Adrenal gland (tissue), 9 donors: ENCODE measurements at regions not wholly inside any gene's neighbourhood (a gene's known extent, or its start where the extent isn't known, plus 50 kb on each side); places are given as distances from the start of the nearest gene placed in this dataset.

ENCODE experiments used
- DNase-seq, 7 donors: peaks; one replicate each; pipeline ENCODE4 v3.0.0-alpha.2; 2019 to 2020
- H3K27ac ChIP-seq, 5 donors: fragments of 200-600 bp; sonication (generic) in 4 of 5; 1 replicate in 3 of 5; 2 replicates in 2 of 5; pipeline versions ENCODE4 v1.5.1 to v1.8.0; 2016 to 2020; ENCODE audit warnings: mild to moderate bottlenecking in 1 of 5
- H3K27me3 ChIP-seq: fragments of 200-600 bp; 2 replicates; pipeline ENCODE4 v1.8.0; 2021
- H3K36me3 ChIP-seq, 2 donors: fragments of 200-600 bp; replicated peaks in 1 of 2; 1 replicate in 1 of 2; 2 replicates in 1 of 2; pipeline versions ENCODE4 v1.5.1 to v1.8.0; 2018 to 2022
- H3K4me1 ChIP-seq, 2 donors: fragments of 200-600 bp; replicated peaks in 1 of 2; 1 replicate in 1 of 2; 2 replicates in 1 of 2; pipeline versions ENCODE4 v1.5.1 to v1.8.0; 2018 to 2021
- H3K4me3 ChIP-seq, 4 donors: fragments of 200-600 bp; sonication (generic) in 3 of 4; one replicate each; pipeline ENCODE4 v1.5.1; 2016 to 2018
- H3K9me3 ChIP-seq, 3 donors: fragments of 200-600 bp; sonication (generic) in 1 of 3; replicated peaks in 1 of 3; 1 replicate in 2 of 3; 2 replicates in 1 of 3; pipeline versions ENCODE4 v1.5.1 to v1.8.0; 2016 to 2021
- CTCF ChIP-seq, 6 experiments: fragments of 450-650 bp in 4 of 6; fragments of 200-600 bp in 2 of 6; sonication (generic) in 1 of 6; IDR thresholded peaks; 1 replicate in 5 of 6; 2 replicates in 1 of 6; pipeline versions ENCODE4 v1.5.1 to v1.8.0; 2016 to 2021; ENCODE audit warnings: antibody characterized with exemption in 6 of 6, mild to moderate bottlenecking in 2 of 6, moderate library complexity in 1 of 6
- POLR2A ChIP-seq, 2 donors: fragments of 450-650 bp; IDR thresholded peaks; one replicate each; pipeline ENCODE4 v1.6.1; 2017; ENCODE audit warnings: antibody characterized with exemption in 2 of 2, mild to moderate bottlenecking in 2 of 2, moderate library complexity in 1 of 2
- WGBS, 4 donors: extraction: QIAGEN DNeasy Blood & Tissue Kit in 2 of 4; methylation state at CpG; one replicate each; pipeline versions ENCODE4 v1.1.5 to v1.1.7; 2013 to 2017; 5-methylcytosine and 5-hydroxymethylcytosine counted together
- intact Hi-C, 2 donors: fragments of 100-400 bp; cut with DNase I; formaldehyde crosslinking; loops; one replicate each; pipeline versions ENCODE4 v1.14.1 to v1.15.0; 2022 to 2023
- donor health status: healthy with polysubstance abuse.
- donor health status: Bipolar disorder and iron deficiency.
- donor health status: DM: yes; HTN: yes; CAD: no.
- donor health status: DM: no; HTN: no; CAD: no.
- donor health status: DM: no; HTN: no; CAD: no.

DNA sequence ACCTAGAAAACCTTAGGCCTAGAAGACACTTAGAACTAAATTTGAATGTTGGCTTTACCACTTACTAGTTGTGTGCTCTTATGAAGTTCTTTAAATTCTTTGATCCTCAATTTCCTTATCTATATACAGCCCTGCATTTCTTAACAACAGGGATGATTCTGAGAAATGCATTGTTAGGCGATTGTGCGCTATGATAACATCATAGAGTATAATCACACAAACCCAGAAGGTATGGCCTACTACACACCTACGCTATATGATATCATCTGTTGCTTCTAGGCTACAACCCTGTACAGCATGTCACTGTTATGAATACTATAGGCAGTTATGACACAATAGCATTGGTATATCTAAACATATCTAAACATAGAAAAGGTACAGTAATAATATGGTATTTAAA lies 137.4 kb downstream of the CHD1L start:
- no peaks in the 10 kb centered on the region for H3K36me3 ChIP-seq
- no peak for DNase-seq
- H3K9me3 ChIP-seq, result no peaks in the 10 kb centered on the region
- H3K4me3 ChIP-seq, result no peak overlapping the region
- TF ChIP-seq CTCF (IDR thresholded peaks at IDR 0.05) (no peak), POLR2A (IDR thresholded peaks at IDR 0.05) (no peak)
- H3K27me3 ChIP-seq, result no peaks in the 10 kb centered on the region
- intact Hi-C loops, result no loop called here
- no peak overlapping the region for H3K27ac ChIP-seq
- no peaks in the 10 kb centered on the region for H3K4me1 ChIP-seq
- 86 to 100% (median 95%) methylated on average over 3 of the region's 3 CpGs for WGBS, 4 donors

DNA sequence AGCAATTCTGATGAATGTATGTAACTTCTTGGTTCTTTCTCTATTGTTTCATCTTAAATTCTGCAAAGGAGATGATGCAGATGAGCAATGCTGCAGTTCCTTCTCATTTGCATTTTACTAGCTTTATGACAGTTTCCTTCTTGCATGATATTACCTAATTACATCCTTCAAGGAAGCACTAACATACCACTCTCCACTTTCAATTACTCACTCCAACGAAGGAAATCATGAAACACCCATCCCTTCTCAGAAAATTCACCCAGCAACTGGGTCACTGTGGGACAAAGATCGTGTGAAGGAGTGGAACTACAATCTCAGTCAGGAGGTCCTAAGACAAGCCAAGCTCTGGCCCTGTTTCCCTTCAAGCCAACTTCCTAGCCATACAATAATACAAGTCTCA lies 142.3 kb downstream of the CHD1L start:
- Histone ChIP-seq H3K4me1 (no peaks in the 10 kb centered on the region), H3K27me3 (no peaks in the 10 kb centered on the region), H3K36me3 (no peaks in the 10 kb centered on the region), H3K9me3 (no peaks in the 10 kb centered on the region), H3K4me3 (no peak overlapping the region), H3K27ac (no peak overlapping the region)
- intact Hi-C loops, result loop anchor here in 1 of 2 donors (5.0 kb wide), 1 partner anchor 108 kb away; no protein-coding TSS in a partner anchor
- WGBS, 4 donors, result 36 to 44% (median 37%) methylated on average over 2 of the region's 2 CpGs
- no peak for TF ChIP-seq CTCF (IDR thresholded peaks at IDR 0.05)
- TF ChIP-seq POLR2A (IDR thresholded peaks at IDR 0.05), result no peak
- DNase-seq, result no peak

- H3K4me1 ChIP-seq, result no peaks in the 10 kb centered on the region
- H3K27ac ChIP-seq, result no peak overlapping the region
- no peaks in the 10 kb centered on the region for H3K36me3 ChIP-seq
- intact Hi-C loops, result loop anchor here in 1 of 2 donors (5.0 kb wide), 1 partner anchor 112 kb away; no protein-coding TSS in a partner anchor
- 40 to 62% (median 57%) methylated on average over 2 to 4 of the region's 4 CpGs for WGBS, 4 donors
- H3K4me3 ChIP-seq, result no peak overlapping the region
- no peak for TF ChIP-seq POLR2A (IDR thresholded peaks at IDR 0.05)
- no peak for TF ChIP-seq CTCF (IDR thresholded peaks at IDR 0.05)
- H3K27me3 ChIP-seq, result no peaks in the 10 kb centered on the region
- no peaks in the 10 kb centered on the region for H3K9me3 ChIP-seq
- no peak for DNase-seq
Measured at GRCh38 chr1:147388969-147389368, 146.5 kb downstream of the CHD1L start.

GRCh38 chr1:147389532-147390184 lies 147.2 kb downstream of the CHD1L start:
- peak in 2 of 7 donors; percentile 16 to 19 for DNase-seq
- Histone ChIP-seq H3K36me3 (no peaks in the 10 kb centered on the region), H3K27me3 (no peaks in the 10 kb centered on the region), H3K9me3 (no peaks in the 10 kb centered on the region), H3K27ac (no peak overlapping the region), H3K4me3 (no peak overlapping the region), H3K4me1 (no peaks in the 10 kb centered on the region)
- TF ChIP-seq POLR2A (IDR thresholded peaks at IDR 0.05) (no peak), CTCF (IDR thresholded peaks at IDR 0.05) (peak; percentile 48 to 73 (median 68))
- intact Hi-C loops, result loop anchor here in 1 of 2 donors (5.0 kb wide), 1 partner anchor 112 kb away; no protein-coding TSS in a partner anchor
- WGBS, 4 donors, result 71 to 75% (median 73%) methylated on average over 8 of the region's 8 CpGs; no CpG with 5 or more reads in 1 of the 4 donors
